CD4-positive, CD25-positive, alpha-beta regulatory T cell (primary cell): ENCODE measurements at regions not wholly inside any gene's neighbourhood (a gene's known extent, or its start where the extent isn't known, plus 50 kb on each side); places are given as distances from the start of the nearest gene placed in this dataset.
A peak's percentile ranks its signal among the peaks of the same experiment; 100 is the strongest.

Experiments used
- ATAC-seq, 2 donors: fragments of 150-1000 bp; cut with Tn5 transposase; one replicate each; pipeline ENCODE4 v1.10.0; 2021; ENCODE audit warnings: low read depth in 2 of 2, moderate number of reproducible peaks in 2 of 2, moderate library complexity in 1 of 2
- DNase-seq, 3 donors: peaks; one replicate each; pipeline versions ENCODE4 v3.0.0 to v3.0.0-alpha.2; 2012 to 2022; ENCODE audit warnings: mixed read lengths in 1 of 3
- H3K27ac ChIP-seq: one replicate; pipeline ENCODE4 v1.7.0; 2013; ENCODE audit warnings: mild to moderate bottlenecking, low read length; ENCODE audit not compliant: insufficient read depth, poor library complexity, severe bottlenecking
- H3K27me3 ChIP-seq: one replicate; pipeline ENCODE4 v1.7.0; 2013; ENCODE audit warnings: low read length; ENCODE audit not compliant: control insufficient read depth, insufficient read depth
- H3K36me3 ChIP-seq: one replicate; pipeline ENCODE4 v1.7.0; 2013; ENCODE audit warnings: mild to moderate bottlenecking, low read length, moderate library complexity; ENCODE audit not compliant: control insufficient read depth, insufficient read depth
- H3K4me1 ChIP-seq: 2 replicates; pipeline ENCODE4 v1.7.0; 2013; ENCODE audit warnings: mild to moderate bottlenecking, low read length; ENCODE audit not compliant: insufficient read depth, control insufficient read depth, poor library complexity, severe bottlenecking
- H3K4me3 ChIP-seq: one replicate; pipeline ENCODE4 v1.7.0; 2013; ENCODE audit warnings: low read depth, mild to moderate bottlenecking, low read length, moderate library complexity
- H3K9me3 ChIP-seq, 2 experiments: 1 replicate in 1 of 2; 2 replicates in 1 of 2; pipeline ENCODE4 v1.7.0; 2013; ENCODE audit warnings: low read length in 2 of 2, mild to moderate bottlenecking in 1 of 2, moderate library complexity in 1 of 2; ENCODE audit not compliant: control insufficient read depth in 2 of 2
- H3K27ac Mint-ChIP-seq, 3 donors: one replicate each; pipeline ENCODE4 v1.8.0; 2020 to 2022; ENCODE audit warnings: mild to moderate bottlenecking in 3 of 3, mixed read lengths in 3 of 3, moderate library complexity in 2 of 3
- H3K27me3 Mint-ChIP-seq: one replicate; pipeline ENCODE4 v1.8.0; 2022; ENCODE audit warnings: mild to moderate bottlenecking, mixed read lengths
- H3K36me3 Mint-ChIP-seq: one replicate; pipeline ENCODE4 v1.8.0; 2020; ENCODE audit warnings: mixed read lengths
- H3K4me1 Mint-ChIP-seq, 4 donors: one replicate each; pipeline ENCODE4 v1.8.0; 2020 to 2022; ENCODE audit warnings: mixed read lengths in 4 of 4, mild to moderate bottlenecking in 1 of 4
- H3K4me3 Mint-ChIP-seq, 4 donors: one replicate each; pipeline ENCODE4 v1.8.0; 2020 to 2022; ENCODE audit warnings: mild to moderate bottlenecking in 4 of 4, mixed read lengths in 4 of 4, moderate library complexity in 3 of 4
- H3K9me3 Mint-ChIP-seq, 7 donors: one replicate each; pipeline ENCODE4 v1.8.0; 2020 to 2022; ENCODE audit warnings: mixed read lengths in 7 of 7, mild to moderate bottlenecking in 3 of 7, moderate library complexity in 2 of 7

DNA sequence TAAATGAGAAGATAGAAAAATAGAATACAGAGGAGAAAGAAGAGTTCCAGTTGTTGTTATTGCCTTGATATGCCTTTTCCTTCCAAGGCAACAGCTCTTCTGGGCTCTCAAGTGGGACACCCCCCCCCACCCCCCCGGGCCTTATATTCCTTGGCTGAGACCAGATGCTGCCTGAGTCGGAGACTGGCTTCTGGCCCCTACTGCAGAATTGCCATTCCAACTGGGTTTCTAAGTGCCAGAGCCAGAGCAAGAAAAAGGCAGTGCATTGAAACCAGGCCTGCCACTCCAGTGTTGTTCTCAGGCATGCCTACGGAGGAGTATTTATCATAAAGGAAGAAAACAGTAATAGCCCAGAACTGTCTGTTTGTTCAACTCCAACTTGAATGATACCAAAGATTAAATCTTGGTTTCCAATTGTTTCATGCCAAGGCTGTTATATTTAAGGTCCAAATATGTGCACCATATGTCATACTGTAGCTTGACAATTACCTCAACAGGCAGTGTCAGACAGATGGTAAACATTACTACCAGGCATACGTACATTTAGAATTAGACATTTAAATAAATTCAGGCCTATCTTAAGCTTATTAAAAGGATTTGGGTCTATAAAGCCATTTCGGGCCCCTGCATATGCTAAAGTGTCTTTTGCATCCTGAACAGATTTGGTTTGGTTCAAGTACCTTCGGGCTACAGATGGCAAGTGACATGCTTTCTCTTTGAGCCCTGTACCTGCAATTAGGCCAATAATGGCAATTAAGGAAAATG lies 209.9 kb upstream of the SEMA6D start:
- Mint-ChIP-seq H3K9me3 (peaks cover 0 to 11% (median 2%) of the 10 kb centered on the region in 7 donors), H3K36me3 (no peaks in the 10 kb centered on the region), H3K4me3 (no peak overlapping the region), H3K27ac (no peak overlapping the region), H3K27me3 (no peaks in the 10 kb centered on the region), H3K4me1 (no peaks in the 10 kb centered on the region)
- Histone ChIP-seq H3K27me3 (no peaks in the 10 kb centered on the region), H3K4me3 (no peak overlapping the region), H3K4me1 (no peaks in the 10 kb centered on the region), H3K27ac (no peak overlapping the region), H3K36me3 (no peaks in the 10 kb centered on the region), H3K9me3 (no peaks in the 10 kb centered on the region)
- ATAC-seq (no peak), DNase-seq (no peak)

DNA sequence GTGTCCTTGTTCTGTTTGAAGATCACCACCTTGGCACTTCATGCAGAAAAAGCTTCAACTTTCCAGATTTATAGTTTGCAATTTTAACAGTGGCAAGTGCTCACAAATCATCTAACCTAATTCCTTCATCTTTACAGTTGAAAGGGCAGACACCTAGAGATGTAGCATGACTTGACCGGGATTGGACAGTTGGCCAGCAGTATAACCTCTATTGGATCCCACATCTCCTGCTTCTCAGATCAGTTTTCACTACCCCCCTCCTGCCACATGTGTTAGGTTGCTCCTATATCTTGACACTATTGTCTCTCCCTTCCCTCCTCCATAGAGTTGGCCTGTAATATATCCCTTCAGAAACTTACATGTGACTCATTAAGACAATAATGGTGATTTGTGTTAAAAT lies 206.0 kb upstream of the SEMA6D start:
- no peaks in the 10 kb centered on the region for H3K27me3 Mint-ChIP-seq
- no peak overlapping the region for H3K4me3 ChIP-seq
- no peaks in the 10 kb centered on the region for H3K4me1 ChIP-seq
- H3K4me3 Mint-ChIP-seq = no peak overlapping the region
- no peaks in the 10 kb centered on the region for H3K9me3 ChIP-seq
- no peak for DNase-seq
- H3K36me3 ChIP-seq = no peaks in the 10 kb centered on the region
- no peak for ATAC-seq
- H3K27ac Mint-ChIP-seq = no peak overlapping the region
- H3K27ac ChIP-seq = no peak overlapping the region
- H3K36me3 Mint-ChIP-seq = no peaks in the 10 kb centered on the region
- peaks cover 0 to 5% (median 0%) of the 10 kb centered on the region in 7 donors for H3K9me3 Mint-ChIP-seq
- H3K4me1 Mint-ChIP-seq = no peaks in the 10 kb centered on the region
- no peaks in the 10 kb centered on the region for H3K27me3 ChIP-seq

DNA sequence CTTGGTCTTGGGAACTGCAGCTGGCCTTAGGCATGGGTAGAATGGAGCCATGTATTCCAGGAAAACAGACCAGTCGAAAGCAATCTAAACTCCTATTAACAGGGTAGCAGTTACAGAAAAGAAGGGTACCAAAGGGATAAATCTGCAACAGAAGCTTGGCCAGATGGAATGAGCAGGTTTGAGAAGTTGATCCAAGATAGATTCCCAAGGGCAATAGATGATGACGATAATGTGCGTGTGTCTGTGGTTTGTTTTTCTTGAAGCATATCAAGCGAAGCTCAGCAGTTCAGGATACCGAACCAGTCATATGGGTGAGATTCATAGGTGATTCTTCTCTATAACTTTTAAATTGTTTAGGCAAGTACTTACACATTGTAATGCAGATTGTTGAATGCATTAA lies 203.8 kb upstream of the SEMA6D start:
- Mint-ChIP-seq H3K36me3 (no peaks in the 10 kb centered on the region), H3K4me1 (no peaks in the 10 kb centered on the region), H3K4me3 (no peak overlapping the region), H3K27ac (no peak overlapping the region), H3K9me3 (peaks cover 0 to 5% (median 0%) of the 10 kb centered on the region in 7 donors), H3K27me3 (no peaks in the 10 kb centered on the region)
- no peak for DNase-seq
- H3K4me1 ChIP-seq = no peaks in the 10 kb centered on the region
- H3K9me3 ChIP-seq = no peaks in the 10 kb centered on the region
- H3K27ac ChIP-seq = no peak overlapping the region
- H3K27me3 ChIP-seq = no peaks in the 10 kb centered on the region
- H3K4me3 ChIP-seq = no peak overlapping the region
- no peak for ATAC-seq
- H3K36me3 ChIP-seq = no peaks in the 10 kb centered on the region

DNA sequence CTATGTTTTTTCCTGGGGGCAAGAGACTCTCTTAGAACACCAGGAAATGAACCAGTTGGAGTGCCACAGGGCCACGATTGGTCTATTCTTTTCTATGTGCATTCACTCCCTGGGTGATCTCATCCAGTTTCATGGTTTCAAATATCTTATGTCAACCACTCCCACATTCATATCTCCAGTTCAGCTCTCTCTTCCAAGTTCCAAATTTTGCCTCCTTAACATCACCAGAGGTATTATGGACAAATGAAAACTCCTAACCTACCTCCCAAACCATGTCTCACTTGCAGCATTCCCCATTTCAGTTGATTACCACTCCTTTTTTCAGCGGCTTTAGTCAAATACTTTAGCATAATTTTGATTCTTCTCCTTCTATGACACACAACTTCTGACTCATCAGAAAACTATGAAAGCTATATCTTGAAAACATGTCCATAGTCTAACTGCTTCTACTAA lies 203.1 kb upstream of the SEMA6D start:
- no peak for ATAC-seq
- no peaks in the 10 kb centered on the region for H3K27me3 ChIP-seq

DNA sequence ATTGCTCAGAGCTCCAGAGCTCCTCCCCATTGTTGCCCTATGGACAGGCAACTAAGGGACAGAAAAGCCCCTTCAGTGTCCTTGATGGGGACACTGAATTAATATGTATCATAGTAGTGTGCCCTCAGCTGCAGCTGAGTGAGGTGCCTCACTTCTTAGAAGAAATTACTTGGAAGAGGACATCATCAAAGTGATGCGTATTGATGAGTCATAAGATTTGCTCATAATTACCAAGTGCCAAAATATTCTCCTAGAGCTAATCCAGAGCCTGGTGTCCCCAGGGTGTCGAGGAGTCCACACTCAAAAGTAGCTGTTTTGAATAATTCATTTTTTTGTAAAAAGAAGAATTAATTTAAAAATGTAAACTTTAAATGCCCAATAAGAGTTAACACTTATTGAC lies 200.7 kb upstream of the SEMA6D start:
- no peaks in the 10 kb centered on the region for H3K4me1 ChIP-seq
- Mint-ChIP-seq H3K9me3 (peaks cover 0 to 3% (median under 1%) of the 10 kb centered on the region in 7 donors), H3K27me3 (no peaks in the 10 kb centered on the region), H3K4me1 (no peaks in the 10 kb centered on the region), H3K36me3 (no peaks in the 10 kb centered on the region), H3K4me3 (no peak overlapping the region), H3K27ac (no peak overlapping the region)
- H3K4me3 ChIP-seq = no peak overlapping the region
- no peaks in the 10 kb centered on the region for H3K36me3 ChIP-seq
- no peaks in the 10 kb centered on the region for H3K27me3 ChIP-seq
- DNase-seq (no peak), ATAC-seq (no peak)
- H3K27ac ChIP-seq = no peak overlapping the region
- H3K9me3 ChIP-seq = peaks cover 0 to 2% of the 10 kb centered on the region in 2 experiments

More for the DNA sequence above, 203.1 kb upstream of the SEMA6D start:
- no peaks in the 10 kb centered on the region for H3K27me3 Mint-ChIP-seq
- no peaks in the 10 kb centered on the region for H3K36me3 ChIP-seq
- H3K27ac ChIP-seq = no peak overlapping the region
- no peak overlapping the region for H3K4me3 Mint-ChIP-seq
- DNase-seq = no peak
- no peaks in the 10 kb centered on the region for H3K36me3 Mint-ChIP-seq
- H3K4me3 ChIP-seq = no peak overlapping the region
- H3K9me3 Mint-ChIP-seq = peaks cover 0 to 5% (median 2%) of the 10 kb centered on the region in 7 donors
- H3K9me3 ChIP-seq = no peaks in the 10 kb centered on the region
- no peaks in the 10 kb centered on the region for H3K4me1 Mint-ChIP-seq
- H3K27ac Mint-ChIP-seq = no peak overlapping the region
- H3K4me1 ChIP-seq = no peaks in the 10 kb centered on the region

DNA sequence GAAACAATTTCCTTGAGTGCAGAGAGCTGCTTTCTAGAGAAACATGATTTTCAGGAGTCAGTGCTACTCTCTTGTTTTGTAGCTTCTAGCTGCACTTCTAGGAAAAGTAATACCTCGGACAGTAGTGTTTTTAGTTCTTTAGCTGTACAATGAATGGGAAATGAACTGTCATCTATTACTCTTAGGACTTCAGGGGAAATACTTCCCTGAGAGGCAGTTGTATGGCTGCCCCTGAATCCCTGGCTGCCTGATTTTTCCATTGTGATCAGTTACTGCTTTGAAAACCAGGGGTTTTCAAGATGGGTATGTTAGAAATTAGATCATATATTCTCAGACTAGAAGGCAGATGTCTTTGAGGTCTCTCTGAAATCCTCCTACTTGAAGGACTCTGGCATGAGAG lies 200.3 kb upstream of the SEMA6D start:
- no peaks in the 10 kb centered on the region for H3K27me3 Mint-ChIP-seq
- Histone ChIP-seq H3K9me3 (peaks cover 0 to 2% of the 10 kb centered on the region in 2 experiments), H3K27ac (no peak overlapping the region), H3K36me3 (no peaks in the 10 kb centered on the region), H3K4me3 (no peak overlapping the region), H3K27me3 (no peaks in the 10 kb centered on the region), H3K4me1 (no peaks in the 10 kb centered on the region)
- no peak for DNase-seq
- peaks cover 0 to 3% (median 1%) of the 10 kb centered on the region in 7 donors for H3K9me3 Mint-ChIP-seq
- H3K36me3 Mint-ChIP-seq = no peaks in the 10 kb centered on the region
- no peak overlapping the region for H3K27ac Mint-ChIP-seq
- no peak overlapping the region for H3K4me3 Mint-ChIP-seq
- ATAC-seq = no peak
- H3K4me1 Mint-ChIP-seq = no peaks in the 10 kb centered on the region

DNA sequence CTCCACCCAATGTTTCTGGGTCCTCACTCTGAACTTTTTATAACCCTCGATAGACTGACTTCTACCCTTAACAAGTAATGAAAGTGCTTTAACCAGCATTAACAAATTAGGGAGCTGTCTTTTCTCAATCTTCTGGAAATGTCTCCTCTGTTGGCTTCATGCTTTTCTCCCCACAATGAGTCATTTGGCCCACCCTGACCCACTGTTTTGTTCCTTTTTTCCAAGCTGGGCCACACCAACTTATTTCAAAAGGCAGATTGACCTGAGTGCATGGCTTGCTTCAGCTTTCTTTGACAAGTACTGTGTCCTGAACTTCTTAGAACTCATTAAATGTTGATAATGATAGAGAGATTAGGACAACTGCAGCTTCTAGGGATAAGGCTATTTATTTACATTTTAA lies 199.6 kb upstream of the SEMA6D start:
- Mint-ChIP-seq H3K4me1 (no peaks in the 10 kb centered on the region), H3K27me3 (no peaks in the 10 kb centered on the region), H3K9me3 (peaks cover 0 to 8% (median 3%) of the 10 kb centered on the region in 7 donors), H3K36me3 (no peaks in the 10 kb centered on the region), H3K4me3 (no peak overlapping the region), H3K27ac (peak overlapping the region in 1 of 3 donors; percentile 72)
- Histone ChIP-seq H3K27ac (no peak overlapping the region), H3K27me3 (no peaks in the 10 kb centered on the region), H3K36me3 (no peaks in the 10 kb centered on the region), H3K4me1 (no peaks in the 10 kb centered on the region), H3K9me3 (peaks cover 0 to 2% of the 10 kb centered on the region in 2 experiments), H3K4me3 (no peak overlapping the region)
- no peak for ATAC-seq
- DNase-seq = no peak
